SK-N-SH (cell line): ENCODE measurements at regions not wholly inside any gene's neighbourhood (a gene's known extent, or its start where the extent isn't known, plus 50 kb on each side); places are given as distances from the start of the nearest gene placed in this dataset.

ENCODE experiments used
- CTCF ChIA-PET: fragments of 300-600, 350-600 bp; formaldehyde crosslinking; extraction: SDS; loops from one replicate; lab custom pipeline; 2021; lab: Yijun Ruan, JAX
- POLR2A ChIA-PET: fragments of 350-600 bp; sonication (Branson Sonifier 250); formaldehyde crosslinking; extraction: SDS; loops from one replicate; lab custom pipeline; 2020; ENCODE audit warnings: antibody characterized with exemption, inconsistent platforms; lab: Yijun Ruan, JAX
- DNase-seq: peaks from one replicate; pipeline ENCODE4 v3.0.0; 2012
- H2AFZ ChIP-seq: fragments of 200-600 bp; sonication (generic); 2 replicates; pipeline ENCODE4 v1.8.1; 2016; ENCODE audit warnings: antibody characterized with exemption, mild to moderate bottlenecking, low read depth
- H3F3A ChIP-seq: fragments of 200-600 bp; sonication (generic); replicated peaks from 2 replicates; pipeline ENCODE3; 2016; ENCODE audit warnings: antibody characterized with exemption, mild to moderate bottlenecking; ENCODE audit not compliant: insufficient read depth
- H3K27ac ChIP-seq, 2 experiments: fragments of 200-500 bp in 1 of 2; fragments of 200-600 bp in 1 of 2; sonication (Bioruptor generic) in 1 of 2; sonication (generic), shearing (Covaris generic) in 1 of 2; 2 replicates each; pipeline versions ENCODE4 v1.5.1 to v1.6.1; 2014 to 2016; ENCODE audit warnings: low read depth in 2 of 2, inconsistent platforms in 1 of 2, low read length in 1 of 2, mild to moderate bottlenecking in 1 of 2, mixed read lengths in 1 of 2
- H3K27me3 ChIP-seq: fragments of 200-600 bp; sonication (generic), shearing (Covaris generic); 2 replicates; pipeline ENCODE4 v1.6.1; 2016; ENCODE audit warnings: mixed run types; ENCODE audit not compliant: insufficient read depth
- H3K36me3 ChIP-seq, 2 experiments: fragments of 200-500 bp in 1 of 2; fragments of 200-600 bp in 1 of 2; sonication (Bioruptor generic) in 1 of 2; sonication (generic) in 1 of 2; replicated peaks in 1 of 2; 2 replicates each; pipeline versions ENCODE3 to v1.5.1; 2014 to 2016; ENCODE audit warnings: low read length in 1 of 2, mild to moderate bottlenecking in 1 of 2; ENCODE audit not compliant: insufficient read depth in 2 of 2, control insufficient read depth in 1 of 2
- H3K4me1 ChIP-seq, 2 experiments: fragments of 200-500 bp in 1 of 2; fragments of 200-600 bp in 1 of 2; sonication (Bioruptor generic) in 1 of 2; sonication (generic), shearing (Covaris generic) in 1 of 2; 2 replicates each; pipeline versions ENCODE4 v1.5.1 to v1.6.1; 2014 to 2016; ENCODE audit warnings: low read depth in 1 of 2, low read length in 1 of 2, mixed run types in 1 of 2; ENCODE audit not compliant: insufficient read depth in 2 of 2, control insufficient read depth in 1 of 2
- H3K4me2 ChIP-seq: fragments of 200-600 bp; sonication (generic), shearing (Covaris generic); 2 replicates; pipeline ENCODE4 v1.6.1; 2017; ENCODE audit warnings: mixed run types
- H3K4me3 ChIP-seq, 2 experiments: fragments of 200-500 bp in 1 of 2; fragments of 200-600 bp in 1 of 2; sonication (Bioruptor generic) in 1 of 2; sonication (generic), shearing (Covaris generic) in 1 of 2; 2 replicates each; pipeline versions ENCODE4 v1.5.1 to v1.8.1; 2014 to 2016; ENCODE audit warnings: low read depth in 2 of 2, inconsistent platforms in 1 of 2, low read length in 1 of 2, mild to moderate bottlenecking in 1 of 2, mixed read lengths in 1 of 2, moderate library complexity in 1 of 2
- H3K79me2 ChIP-seq: fragments of 200-600 bp; sonication (generic); 2 replicates; pipeline ENCODE4 v1.8.1; 2017; ENCODE audit warnings: mild to moderate bottlenecking; ENCODE audit not compliant: insufficient read depth
- H3K9ac ChIP-seq: fragments of 200-600 bp; sonication (generic); 2 replicates; pipeline ENCODE4 v1.6.1; 2017; ENCODE audit warnings: mixed run types
- H3K9me2 ChIP-seq: fragments of 200-600 bp; sonication (generic); 2 replicates; pipeline ENCODE4 v1.6.1; 2017; ENCODE audit warnings: mixed run types
- H3K9me3 ChIP-seq: fragments of 200-600 bp; sonication (generic); 2 replicates; pipeline ENCODE4 v1.6.1; 2017; ENCODE audit warnings: mixed run types, mild to moderate bottlenecking, moderate library complexity
- H4K20me1 ChIP-seq: fragments of 200-600 bp; sonication (generic); 2 replicates; pipeline ENCODE4 v1.6.1; 2017; ENCODE audit warnings: mild to moderate bottlenecking, mixed run types; ENCODE audit not compliant: insufficient read depth
- CTCF ChIP-seq: fragments of 200-600 bp; sonication (generic); IDR thresholded peaks from 2 replicates; pipeline ENCODE4 v1.6.1; 2017; ENCODE audit warnings: antibody characterized with exemption, mild to moderate bottlenecking, moderate library complexity
- ELF1 ChIP-seq: IDR thresholded peaks from 2 replicates; pipeline ENCODE4 v1.4.0; 2012
- FOSL2 ChIP-seq: IDR thresholded peaks from 2 replicates; pipeline ENCODE4 v1.4.0; 2012; ENCODE audit warnings: low read depth, mild to moderate bottlenecking, moderate library complexity, borderline replicate concordance
- FOXJ3 ChIP-seq: sonication (generic); formaldehyde crosslinking; IDR thresholded peaks from 2 replicates; pipeline ENCODE4 v1.5.1; 2020; ENCODE audit warnings: mild to moderate bottlenecking, missing genetic modification reagents
- GATA2 ChIP-seq: sonication (generic); formaldehyde crosslinking; IDR thresholded peaks from 2 replicates; pipeline ENCODE4 v1.5.0; 2020; ENCODE audit warnings: mild to moderate bottlenecking, missing genetic modification reagents
- IRF3 ChIP-seq: fragments of 150-350 bp; IDR thresholded peaks from 2 replicates; pipeline ENCODE4 v1.6.1; 2016; ENCODE audit warnings: mild to moderate bottlenecking, low read depth, low read length
- MAX ChIP-seq: IDR thresholded peaks from 2 replicates; pipeline ENCODE4 v1.4.0; 2012; ENCODE audit warnings: low read depth
- MEF2A ChIP-seq: IDR thresholded peaks from 2 replicates; pipeline ENCODE4 v1.4.0; 2012; ENCODE audit warnings: low read depth, borderline replicate concordance
- MXI1 ChIP-seq: IDR thresholded peaks from 2 replicates; pipeline ENCODE4 v1.6.1; 2012; ENCODE audit warnings: mild to moderate bottlenecking, low read depth, low read length, improper control_type of control experiment
- NFIC ChIP-seq: IDR thresholded peaks from 2 replicates; pipeline ENCODE4 v1.4.0; 2012; ENCODE audit warnings: borderline replicate concordance
- NRF1 ChIP-seq: IDR thresholded peaks from 2 replicates; pipeline ENCODE4 v1.6.1; 2012; ENCODE audit warnings: low read depth, mild to moderate bottlenecking, low read length
- PBX3 ChIP-seq: IDR thresholded peaks from 2 replicates; pipeline ENCODE4; 2012
- POLR2AphosphoS5 ChIP-seq: IDR thresholded peaks from 2 replicates; pipeline ENCODE4 v1.6.1; 2012; ENCODE audit warnings: low read depth, low read length
- RCOR1 ChIP-seq: fragments of 150-350 bp; IDR thresholded peaks from 2 replicates; pipeline ENCODE4 v1.6.1; 2017; ENCODE audit warnings: antibody characterized with exemption, low read length
- SIN3A ChIP-seq: IDR thresholded peaks from 2 replicates; pipeline ENCODE4 v1.6.1; 2012; ENCODE audit warnings: low read depth, mild to moderate bottlenecking, low read length, moderate library complexity, borderline replicate concordance
- TAF1 ChIP-seq: IDR thresholded peaks from 2 replicates; pipeline ENCODE4 v1.6.1; 2012; ENCODE audit warnings: low read depth, mild to moderate bottlenecking, low read length, moderate library complexity, borderline replicate concordance
- ZBTB33 ChIP-seq: IDR thresholded peaks from 2 replicates; pipeline ENCODE4 v1.4.0; 2012; ENCODE audit warnings: low read depth, borderline replicate concordance
- WGBS: methylation state at CpG from one replicate; pipeline ENCODE4 v1.1.6; 2017; ENCODE audit warnings: low lambda C conversion rate; 5-methylcytosine and 5-hydroxymethylcytosine counted together

- H3K9ac ChIP-seq, result no peak overlapping the region
- no peak overlapping the region for H3K4me2 ChIP-seq
- 71% methylated on average over 3 of the region's 3 CpGs for WGBS
- H3K27ac ChIP-seq, result no peak overlapping the region
- H3K79me2 ChIP-seq, result no peaks in the 10 kb centered on the region
- TF ChIP-seq POLR2AphosphoS5 (no peak), SIN3A (no peak), MAX (no peak), MEF2A (no peak), ZBTB33 (no peak), NRF1 (no peak), FOSL2 (no peak)
- H3K4me3 ChIP-seq, result no peak overlapping the region
- no peaks in the 10 kb centered on the region for H3K27me3 ChIP-seq
- H3K9me3 ChIP-seq, result no peaks in the 10 kb centered on the region
- H3K4me1 ChIP-seq, result peaks cover 0 to 16% of the 10 kb centered on the region in 2 experiments; a peak in 2 of 4 replicates
- ChIA-PET POLR2A (interaction anchor here (0.6 kb wide), 1 partner anchor 135 kb away, joined by 3 read pairs; no protein-coding TSS in a partner anchor), CTCF (no interaction called here)
- no peaks in the 10 kb centered on the region for H4K20me1 ChIP-seq
- H3K9me2 ChIP-seq, result no peaks in the 10 kb centered on the region
- H3F3A ChIP-seq, result peaks cover 14% of the 10 kb centered on the region
- H3K36me3 ChIP-seq, result no peaks in the 10 kb centered on the region
- H2AFZ ChIP-seq, result no peak overlapping the region
- DNase-seq, result no peak
These were observed 216.1 kb upstream of the THUMPD2 start for GRCh38 chr2:39995005-39995737.

- Histone ChIP-seq H3K4me1 (peaks cover 0 to 16% of the 10 kb centered on the region in 2 experiments; a peak in 2 of 4 replicates), H4K20me1 (no peaks in the 10 kb centered on the region), H3K9ac (no peak overlapping the region), H3K79me2 (no peaks in the 10 kb centered on the region), H3K9me3 (no peaks in the 10 kb centered on the region), H3K4me2 (no peak overlapping the region), H3K27me3 (no peaks in the 10 kb centered on the region), H3K4me3 (no peak overlapping the region), H3K9me2 (no peaks in the 10 kb centered on the region), H3K27ac (no peak overlapping the region), H3F3A (peaks cover 14% of the 10 kb centered on the region), H2AFZ (no peak overlapping the region), H3K36me3 (no peaks in the 10 kb centered on the region)
- ChIA-PET POLR2A (no interaction called here), CTCF (interaction anchor here (0.8 kb wide), 1 partner anchor 80 kb away, joined by 3 read pairs; no protein-coding TSS in a partner anchor)
- DNase-seq, result no peak
- no peak for TF ChIP-seq MXI1
- TF ChIP-seq PBX3, result peak; percentile 8; the same call in 1 of the 2 replicates
- no peak for TF ChIP-seq TAF1
- TF ChIP-seq FOSL2, result peak; percentile 83
- TF ChIP-seq RCOR1, result no peak
- TF ChIP-seq GATA2 (CRISPR knock-in tag), result no peak
- TF ChIP-seq POLR2AphosphoS5, result no peak
- TF ChIP-seq IRF3, result no peak
- TF ChIP-seq NFIC, result peak; percentile 45
- no peak for TF ChIP-seq MAX
- no peak for TF ChIP-seq CTCF
- TF ChIP-seq ZBTB33, result no peak
- no peak for TF ChIP-seq FOXJ3
- no peak for TF ChIP-seq ELF1
These were observed 215.1 kb upstream of the THUMPD2 start for GRCh38 chr2:39994151-39994550.
